H9 (cell line): ENCODE measurements at regions not wholly inside any gene's neighbourhood (a gene's known extent, or its start where the extent isn't known, plus 50 kb on each side); places are given as distances from the start of the nearest gene placed in this dataset.

Experiments
- DNase-seq: peaks from one replicate; pipeline ENCODE4 v3.0.0-alpha.2; 2017
- H2AFZ ChIP-seq: one replicate; pipeline ENCODE4 v1.6.1; 2013; ENCODE audit warnings: mild to moderate bottlenecking, low read length, control low read depth, moderate library complexity
- H2AK5ac ChIP-seq: 2 replicates; pipeline ENCODE4 v1.6.1; 2013; ENCODE audit warnings: low read length, control low read depth, mixed read lengths; ENCODE audit not compliant: insufficient read length
- H2BK120ac ChIP-seq: one replicate; pipeline ENCODE4 v1.6.1; 2013; ENCODE audit warnings: low read depth, mild to moderate bottlenecking, low read length, control low read depth, inconsistent platforms; ENCODE audit not compliant: poor library complexity, severe bottlenecking
- H2BK12ac ChIP-seq: 2 replicates; pipeline ENCODE4 v1.6.1; 2013; ENCODE audit warnings: low read length, control low read depth, mixed read lengths, low read depth; ENCODE audit not compliant: insufficient read length
- H2BK15ac ChIP-seq: 2 replicates; pipeline ENCODE4 v1.6.1; 2013; ENCODE audit warnings: low read depth, low read length, control low read depth
- H2BK20ac ChIP-seq: one replicate; pipeline ENCODE4 v1.6.1; 2013; ENCODE audit warnings: low read depth, mild to moderate bottlenecking, low read length, control low read depth, inconsistent platforms; ENCODE audit not compliant: poor library complexity, severe bottlenecking
- H2BK5ac ChIP-seq: 2 replicates; pipeline ENCODE4 v1.6.1; 2013; ENCODE audit warnings: low read length, control low read depth, mixed read lengths; ENCODE audit not compliant: insufficient read length
- H3K14ac ChIP-seq: 2 replicates; pipeline ENCODE4 v1.6.1; 2013; ENCODE audit warnings: low read length, control low read depth; ENCODE audit not compliant: insufficient read depth
- H3K18ac ChIP-seq: 2 replicates; pipeline ENCODE4 v1.6.1; 2013; ENCODE audit warnings: low read depth, mild to moderate bottlenecking, mixed read lengths, low read length, control low read depth; ENCODE audit not compliant: insufficient read length
- H3K23ac ChIP-seq: 2 replicates; pipeline ENCODE4 v1.6.1; 2013; ENCODE audit warnings: low read length, control low read depth, mixed read lengths, low read depth; ENCODE audit not compliant: insufficient read length
- H3K23me2 ChIP-seq: 2 replicates; pipeline ENCODE4 v1.6.1; 2013; ENCODE audit warnings: low read depth, mild to moderate bottlenecking, mixed read lengths, low read length, control low read depth; ENCODE audit not compliant: insufficient read length, poor library complexity, severe bottlenecking
- H3K27ac ChIP-seq: 2 replicates; pipeline ENCODE4 v1.5.1; 2013; ENCODE audit warnings: low read length, control low read depth, mixed read lengths, low read depth; ENCODE audit not compliant: insufficient read length
- H3K27me3 ChIP-seq: 2 replicates; pipeline ENCODE4 v1.6.1; 2013; ENCODE audit warnings: low read length, control low read depth, inconsistent platforms; ENCODE audit not compliant: insufficient read depth
- H3K4ac ChIP-seq: 2 replicates; pipeline ENCODE4 v1.6.1; 2013; ENCODE audit warnings: low read depth, mild to moderate bottlenecking, control low read depth, inconsistent platforms, low read length, moderate library complexity
- H3K4me1 ChIP-seq: 2 replicates; pipeline ENCODE4 v1.6.1; 2013; ENCODE audit warnings: low read length, control low read depth, inconsistent platforms; ENCODE audit not compliant: insufficient read depth
- H3K4me2 ChIP-seq: 2 replicates; pipeline ENCODE4 v1.6.1; 2013; ENCODE audit warnings: low read length, control low read depth, mixed read lengths; ENCODE audit not compliant: insufficient read length, insufficient read depth
- H3K56ac ChIP-seq: 2 replicates; pipeline ENCODE4 v1.6.1; 2013; ENCODE audit warnings: low read depth, mild to moderate bottlenecking, mixed read lengths, low read length, control low read depth; ENCODE audit not compliant: insufficient read length
- H3K79me1 ChIP-seq: 2 replicates; pipeline ENCODE4 v1.6.1; 2013; ENCODE audit warnings: low read depth, mild to moderate bottlenecking, moderate library complexity, low read length, control low read depth, inconsistent platforms; ENCODE audit not compliant: insufficient read depth, poor library complexity, severe bottlenecking
- H3K79me2 ChIP-seq: 2 replicates; pipeline ENCODE4 v1.6.1; 2013; ENCODE audit warnings: low read length, control low read depth, inconsistent platforms; ENCODE audit not compliant: insufficient read depth
- H3K9ac ChIP-seq: 2 replicates; pipeline ENCODE4 v1.6.1; 2013; ENCODE audit warnings: low read length, control low read depth, mixed read lengths; ENCODE audit not compliant: insufficient read length; ENCODE audit errors: extremely low read depth
- H3K9me3 ChIP-seq: one replicate; pipeline ENCODE4 v1.6.1; 2013; ENCODE audit warnings: low read depth, low read length, inconsistent platforms; ENCODE audit not compliant: control insufficient read depth
- H3T11ph ChIP-seq: one replicate; pipeline ENCODE4 v1.6.1; 2013; ENCODE audit warnings: mild to moderate bottlenecking, low read length, control low read depth, inconsistent platforms
- H4K20me1 ChIP-seq: one replicate; pipeline ENCODE4 v1.6.1; 2013; ENCODE audit not compliant: control insufficient read depth, insufficient read length, insufficient read depth
- H4K5ac ChIP-seq: 2 replicates; pipeline ENCODE4 v1.6.1; 2013; ENCODE audit warnings: low read depth, mild to moderate bottlenecking, mixed read lengths, low read length, control low read depth; ENCODE audit not compliant: insufficient read length
- H4K8ac ChIP-seq: replicated peaks from 2 replicates; pipeline ENCODE4 v1.6.1; 2013; ENCODE audit warnings: low read length, control low read depth, mixed read lengths, low read depth; ENCODE audit not compliant: insufficient read length
- H4K91ac ChIP-seq: 2 replicates; pipeline ENCODE4 v1.6.1; 2013; ENCODE audit warnings: low read depth, mild to moderate bottlenecking, moderate library complexity, mixed read lengths, low read length, control low read depth; ENCODE audit not compliant: insufficient read length
- H3K27ac Mint-ChIP-seq, 3 experiments: 2 replicates in 2 of 3; 3 replicates in 1 of 3; pipeline ENCODE4 v1.8.0; 2020 to 2021; ENCODE audit warnings: mixed read lengths in 3 of 3, mild to moderate bottlenecking in 1 of 3, moderate library complexity in 1 of 3
- H3K27me3 Mint-ChIP-seq: 2 replicates; pipeline ENCODE4 v1.8.0; 2021; ENCODE audit warnings: low read depth, mild to moderate bottlenecking, moderate library complexity, mixed read lengths
- H3K36me3 Mint-ChIP-seq, 3 experiments: 2 replicates in 2 of 3; 3 replicates in 1 of 3; pipeline ENCODE4 v1.8.0; 2020 to 2021; ENCODE audit warnings: low read depth in 3 of 3, mixed read lengths in 3 of 3; ENCODE audit not compliant: insufficient read depth in 1 of 3
- H3K4me1 Mint-ChIP-seq, 2 experiments: 2 replicates each; pipeline ENCODE4 v1.8.0; 2020; ENCODE audit warnings: mixed read lengths in 2 of 2
- H3K4me3 Mint-ChIP-seq, 2 experiments: 2 replicates in 1 of 2; 3 replicates in 1 of 2; pipeline ENCODE4 v1.8.0; 2020 to 2021; ENCODE audit warnings: mild to moderate bottlenecking in 2 of 2, mixed read lengths in 2 of 2, moderate library complexity in 1 of 2
- H3K9me3 Mint-ChIP-seq, 2 experiments: 2 replicates in 1 of 2; 3 replicates in 1 of 2; pipeline ENCODE4 v1.8.0; 2020; ENCODE audit warnings: mild to moderate bottlenecking in 2 of 2, mixed read lengths in 2 of 2, moderate library complexity in 1 of 2
- CTCF ChIP-seq: fragments of 200-600 bp; sonication (generic); conservative IDR thresholded peaks from 3 replicates; pipeline ENCODE4 v1.8.0; 2021; ENCODE audit warnings: antibody characterized with exemption, mild to moderate bottlenecking
- WGBS: extraction: QIAGEN DNeasy Blood & Tissue Kit; methylation state at CpG from one replicate; pipeline ENCODE4 v1.1.7; 2013; ENCODE audit warnings: missing lambda C conversion rate, low lambda C conversion rate, mixed read lengths; ENCODE audit not compliant: insufficient read length; ENCODE audit errors: extremely low coverage; 5-methylcytosine and 5-hydroxymethylcytosine counted together

GRCh38 chr2:118510807-118511206 is 336.6 kb downstream of the EN1 start:
- Histone ChIP-seq H3T11ph (no peak overlapping the region), H3K23ac (no peak overlapping the region), H3K27me3 (no peaks in the 10 kb centered on the region), H2BK12ac (no peak overlapping the region), H4K8ac (no peak overlapping the region), H2AK5ac (no peak overlapping the region), H3K9me3 (no peaks in the 10 kb centered on the region), H3K27ac (no peak overlapping the region), H3K4ac (no peak overlapping the region), H3K9ac (no peak overlapping the region), H2BK120ac (no peak overlapping the region), H4K20me1 (no peaks in the 10 kb centered on the region), H3K4me1 (no peaks in the 10 kb centered on the region; the same call in 1 of the 2 replicates), H3K18ac (no peak overlapping the region), H3K79me1 (no peaks in the 10 kb centered on the region), H2AFZ (no peak overlapping the region), H3K79me2 (no peaks in the 10 kb centered on the region), H3K23me2 (no peaks in the 10 kb centered on the region), H3K14ac (no peak overlapping the region), H4K91ac (no peak overlapping the region), H3K4me2 (no peak overlapping the region), H4K5ac (no peak overlapping the region), H3K56ac (no peak overlapping the region), H2BK20ac (no peak overlapping the region), H2BK15ac (no peak overlapping the region), H2BK5ac (no peak overlapping the region)
- H3K4me1 Mint-ChIP-seq: peaks cover 5 to 6% of the 10 kb centered on the region in 2 experiments
- TF ChIP-seq CTCF: no peak
- no CpG with 5 or more reads among the region's 4 CpGs for WGBS
- H3K9me3 Mint-ChIP-seq: peaks cover 6 to 11% of the 10 kb centered on the region in 2 experiments; a peak in 4 of 5 replicates
- no peak overlapping the region for H3K4me3 Mint-ChIP-seq
- DNase-seq: no peak
- H3K36me3 Mint-ChIP-seq: peaks cover 0 to 9% (median 0%) of the 10 kb centered on the region in 3 experiments; a peak in 2 of 7 replicates
- peaks cover 5% of the 10 kb centered on the region for H3K27me3 Mint-ChIP-seq
- no peak overlapping the region for H3K27ac Mint-ChIP-seq
